ENCODE measurements at regions not wholly inside any gene's neighbourhood (a gene's known extent, or its start where the extent isn't known, plus 50 kb on each side); places are given as distances from the start of the nearest gene placed in this dataset.
"Not testable (repeated sequence)": the region's sequence is repeated elsewhere in the genome, so short reads cannot be mapped to it uniquely, and the experiment has no call there.

GRCh38 chr17:14753383-14753782 is 452.5 kb downstream of the HS3ST3B1 start:
- no peak for DNase-seq

- DNase-seq: no peak
These were observed 451.1 kb downstream of the HS3ST3B1 start for GRCh38 chr17:14752011-14752410.

- DNase-seq: no peak
These were observed 450.0 kb downstream of the HS3ST3B1 start for GRCh38 chr17:14750866-14751265.

GRCh38 chr17:14749269-14749668 is 448.4 kb downstream of the HS3ST3B1 start:
- DNase-seq: no peak

GRCh38 chr17:14748036-14748710 is 447.3 kb downstream of the HS3ST3B1 start:
- no peak for DNase-seq

- no peak for DNase-seq
These were observed 446.7 kb downstream of the HS3ST3B1 start for GRCh38 chr17:14747603-14747950.

- no peak for DNase-seq
These were observed 446.1 kb downstream of the HS3ST3B1 start for GRCh38 chr17:14746822-14747602.

GRCh38 chr17:14745541-14745940 is 444.7 kb downstream of the HS3ST3B1 start:
- DNase-seq: no peak

- DNase-seq: no peak
These were observed 444.0 kb downstream of the HS3ST3B1 start for GRCh38 chr17:14744761-14745473.

GRCh38 chr17:14741491-14741890 is 440.6 kb downstream of the HS3ST3B1 start:
- DNase-seq: no peak

GRCh38 chr17:14739656-14740431 is 439.0 kb downstream of the HS3ST3B1 start:
- DNase-seq: no peak

GRCh38 chr17:14738652-14738988 is 437.7 kb downstream of the HS3ST3B1 start:
- DNase-seq: no peak

GRCh38 chr17:14737984-14738651 is 437.2 kb downstream of the HS3ST3B1 start:
- DNase-seq: no peak

GRCh38 chr17:14736631-14737030 is 435.8 kb downstream of the HS3ST3B1 start:
- no peak for DNase-seq

GRCh38 chr17:14733376-14733775 is 432.5 kb downstream of the HS3ST3B1 start:
- DNase-seq: no peak

- DNase-seq: no peak
These were observed 431.3 kb downstream of the HS3ST3B1 start for GRCh38 chr17:14732211-14732610.

- DNase-seq: no peak
These were observed 430.7 kb downstream of the HS3ST3B1 start for GRCh38 chr17:14731591-14731990.

GRCh38 chr17:14730821-14731220 is 429.9 kb downstream of the HS3ST3B1 start:
- no peak for DNase-seq

GRCh38 chr17:14725729-14726128 is 424.8 kb downstream of the HS3ST3B1 start:
- no peak for DNase-seq

GRCh38 chr17:14724770-14725169 is 423.9 kb downstream of the HS3ST3B1 start:
- DNase-seq: no peak

- DNase-seq: not testable (repeated sequence)
These were observed 422.5 kb downstream of the HS3ST3B1 start for GRCh38 chr17:14723349-14723748.

- no peak for DNase-seq
These were observed 419.1 kb downstream of the HS3ST3B1 start for GRCh38 chr17:14719942-14720341.

GRCh38 chr17:14717859-14718258 is 417.0 kb downstream of the HS3ST3B1 start:
- DNase-seq: no peak
